ENCODE measurements at regions not wholly inside any gene's neighbourhood (a gene's known extent, or its start where the extent isn't known, plus 50 kb on each side); places are given as distances from the start of the nearest gene placed in this dataset.

DNA sequence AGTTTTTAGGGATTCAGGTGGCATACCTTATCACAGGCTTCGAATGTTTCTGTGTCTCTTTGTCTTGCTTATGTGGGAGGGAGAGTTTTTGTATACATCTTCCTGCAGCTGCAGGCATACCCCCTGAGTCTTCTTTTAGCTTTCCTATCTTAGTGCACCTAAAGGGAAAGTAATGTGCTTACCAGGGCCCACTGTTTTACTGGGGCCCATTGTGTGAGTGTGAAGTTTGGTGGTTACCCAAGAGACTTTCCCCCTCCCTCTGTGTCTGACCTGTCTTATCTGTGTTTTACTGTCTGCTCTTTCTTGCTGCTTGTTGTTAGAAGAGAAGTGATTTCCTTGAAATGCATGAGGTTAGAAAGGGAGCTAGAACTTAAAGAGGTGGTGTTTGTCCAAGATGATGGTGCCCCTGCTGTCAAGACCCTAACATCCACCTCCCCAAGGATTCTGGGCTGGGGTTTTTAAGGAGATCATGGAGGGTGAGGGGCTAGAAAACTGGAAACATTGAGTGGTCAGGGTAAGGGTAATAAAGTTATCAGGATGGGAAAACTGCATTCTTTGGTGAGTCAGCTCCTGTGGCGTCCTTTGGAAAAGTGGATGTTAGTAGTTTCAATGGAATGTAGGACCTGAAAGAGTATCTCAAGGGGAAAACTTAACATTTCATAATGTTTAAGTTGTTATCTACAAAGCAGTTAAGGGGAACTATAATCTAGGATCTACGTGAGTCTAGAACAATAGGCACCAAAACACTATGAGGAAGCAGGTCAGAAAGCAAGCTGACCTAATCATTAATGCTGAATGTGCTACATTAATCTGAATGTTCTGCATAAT is 583.5 kb upstream of the TUSC1 start:
- Mint-ChIP-seq H3K27me3 (no peaks in the 10 kb centered on the region), H3K4me1 (no peaks in the 10 kb centered on the region), H3K27ac (no peak overlapping the region), H3K36me3 (ENCODE audit: low read depth) (no peaks in the 10 kb centered on the region), H3K9me3 (peaks cover 7% of the 10 kb centered on the region), H3K4me3 (no peak overlapping the region)
- ATAC-seq (no peak), DNase-seq (no peak)

GRCh38 chr9:26260238-26260637 is 582.0 kb upstream of the TUSC1 start:
- Mint-ChIP-seq H3K27me3 (no peaks in the 10 kb centered on the region), H3K9me3 (peaks cover 7% of the 10 kb centered on the region), H3K36me3 (ENCODE audit: low read depth) (no peaks in the 10 kb centered on the region), H3K27ac (no peak overlapping the region), H3K4me1 (no peaks in the 10 kb centered on the region), H3K4me3 (no peak overlapping the region)
- no peak for ATAC-seq
- DNase-seq: no peak

DNA sequence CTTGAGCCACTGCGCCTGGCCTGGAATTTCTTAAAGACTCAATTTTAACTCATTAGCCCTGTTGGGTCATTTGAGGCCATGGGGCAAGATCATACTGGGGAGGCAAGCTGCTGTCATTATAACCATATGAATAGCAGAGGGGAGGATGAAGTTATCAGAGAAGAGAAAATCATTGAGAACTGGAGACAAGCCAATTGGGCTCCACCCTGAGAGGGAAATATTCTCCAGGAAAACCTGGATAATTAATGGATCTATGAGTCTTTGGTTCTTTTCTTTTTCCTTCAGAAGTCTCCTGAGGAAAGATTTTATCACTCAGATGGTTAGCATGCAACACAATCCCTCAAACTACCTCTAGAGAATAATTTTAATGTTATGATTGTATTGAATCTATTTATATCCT is 569.6 kb upstream of the TUSC1 start:
- no peak for ATAC-seq
- Mint-ChIP-seq H3K27ac (no peak overlapping the region), H3K4me1 (no peaks in the 10 kb centered on the region), H3K36me3 (ENCODE audit: low read depth) (no peaks in the 10 kb centered on the region), H3K27me3 (no peaks in the 10 kb centered on the region), H3K9me3 (peaks cover 16% of the 10 kb centered on the region), H3K4me3 (no peak overlapping the region)
- DNase-seq: no peak

DNA sequence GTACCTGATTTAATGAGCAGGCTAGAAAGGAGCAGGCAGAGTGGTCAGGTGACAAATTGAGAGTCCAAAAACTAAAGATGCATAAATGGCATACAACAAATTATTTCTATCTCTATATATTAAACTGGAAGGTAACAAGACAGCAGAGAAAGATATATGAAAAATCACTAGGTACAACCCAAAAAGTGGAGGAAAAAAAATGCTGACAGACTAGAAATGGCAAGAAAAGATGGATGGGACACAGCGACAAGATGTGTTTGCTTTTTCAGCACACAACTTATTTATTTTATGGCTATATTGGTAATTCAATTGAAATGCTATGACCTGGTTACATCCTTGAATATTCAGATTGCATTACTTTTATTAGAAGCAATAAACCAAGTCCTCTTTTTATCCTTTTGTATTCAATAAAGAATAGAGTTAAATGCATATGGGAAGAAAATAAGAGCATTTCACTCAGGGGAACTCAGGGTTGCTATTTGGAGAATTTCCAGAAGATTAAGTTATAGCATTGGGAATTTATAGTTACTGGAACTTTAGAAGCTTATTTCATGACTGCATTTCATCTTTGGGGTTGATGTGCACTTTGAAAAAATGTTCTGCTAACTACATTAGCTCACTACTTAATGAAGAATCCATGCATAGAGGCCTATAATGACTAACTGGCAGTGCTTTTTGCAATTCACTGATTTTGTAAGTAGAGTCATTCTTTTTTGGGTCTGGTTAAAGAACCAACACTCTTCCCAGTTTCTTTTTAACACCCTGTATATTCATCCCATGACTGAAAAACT is 566.6 kb upstream of the TUSC1 start:
- H3K9me3 Mint-ChIP-seq: peaks cover 19% of the 10 kb centered on the region
- H3K36me3 Mint-ChIP-seq (ENCODE audit: low read depth): no peaks in the 10 kb centered on the region
- H3K27ac Mint-ChIP-seq: no peak overlapping the region
- H3K4me1 Mint-ChIP-seq: no peaks in the 10 kb centered on the region
- H3K27me3 Mint-ChIP-seq: no peaks in the 10 kb centered on the region
- no peak overlapping the region for H3K4me3 Mint-ChIP-seq
- DNase-seq (no peak), ATAC-seq (no peak)

DNA sequence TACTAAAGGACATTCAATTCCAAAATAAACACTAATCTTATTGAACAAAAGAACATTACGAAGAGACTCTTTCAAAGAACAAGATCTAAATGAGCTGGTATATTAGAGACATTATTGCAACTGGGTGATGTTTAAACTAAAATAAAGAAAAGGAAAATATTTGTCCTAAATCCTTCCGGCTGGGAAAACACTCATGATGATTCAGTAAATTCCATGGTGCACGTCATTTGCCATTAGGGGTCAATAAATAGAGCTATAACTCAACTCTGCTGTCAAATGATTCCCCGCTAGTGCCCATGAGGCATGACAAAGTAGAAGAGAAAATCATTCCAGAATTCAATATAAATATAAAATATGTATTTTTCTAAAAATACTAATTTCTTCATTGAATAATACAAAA is 565.5 kb upstream of the TUSC1 start:
- no peak overlapping the region for H3K4me3 Mint-ChIP-seq
- no peaks in the 10 kb centered on the region for H3K36me3 Mint-ChIP-seq (ENCODE audit: low read depth)
- no peak for DNase-seq
- peaks cover 17% of the 10 kb centered on the region for H3K9me3 Mint-ChIP-seq
- no peaks in the 10 kb centered on the region for H3K4me1 Mint-ChIP-seq
- no peaks in the 10 kb centered on the region for H3K27me3 Mint-ChIP-seq
- ATAC-seq: no peak
- no peak overlapping the region for H3K27ac Mint-ChIP-seq

GRCh38 chr9:26243029-26243697 is 564.9 kb upstream of the TUSC1 start:
- H3K27me3 Mint-ChIP-seq: no peaks in the 10 kb centered on the region
- ATAC-seq (no peak), DNase-seq (no peak)
- no peak overlapping the region for H3K27ac Mint-ChIP-seq
- peaks cover 14% of the 10 kb centered on the region for H3K9me3 Mint-ChIP-seq
- no peak overlapping the region for H3K4me3 Mint-ChIP-seq
- H3K36me3 Mint-ChIP-seq (ENCODE audit: low read depth): no peaks in the 10 kb centered on the region
- no peaks in the 10 kb centered on the region for H3K4me1 Mint-ChIP-seq

GRCh38 chr9:26240020-26240419 is 561.8 kb upstream of the TUSC1 start:
- peaks cover 14% of the 10 kb centered on the region for H3K9me3 Mint-ChIP-seq
- no peaks in the 10 kb centered on the region for H3K27me3 Mint-ChIP-seq
- no peak overlapping the region for H3K4me3 Mint-ChIP-seq
- no peak overlapping the region for H3K27ac Mint-ChIP-seq
- ATAC-seq (no peak), DNase-seq (no peak)
- H3K4me1 Mint-ChIP-seq: no peaks in the 10 kb centered on the region
- H3K36me3 Mint-ChIP-seq (ENCODE audit: low read depth): no peaks in the 10 kb centered on the region

DNA sequence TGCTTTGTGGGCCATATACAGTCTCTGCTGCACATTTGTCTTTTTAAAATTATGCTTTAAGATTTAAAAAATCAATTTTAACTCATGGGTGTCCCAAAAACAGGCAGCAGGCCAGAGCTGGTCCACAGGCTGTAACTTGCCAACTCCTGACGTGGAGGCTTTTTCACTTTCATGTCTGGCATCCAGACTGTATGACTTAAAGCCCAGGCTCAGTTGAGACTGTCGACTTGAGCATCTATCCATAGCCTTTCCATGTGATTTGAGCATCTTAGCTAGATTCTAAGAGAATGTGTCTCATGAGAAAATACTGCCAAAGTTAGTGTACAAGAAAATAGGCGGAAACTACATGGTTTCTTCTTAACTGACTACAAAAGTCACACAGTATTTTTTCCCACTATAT is 559.0 kb upstream of the TUSC1 start:
- peaks cover 5% of the 10 kb centered on the region for H3K9me3 Mint-ChIP-seq
- H3K36me3 Mint-ChIP-seq (ENCODE audit: low read depth): no peaks in the 10 kb centered on the region
- H3K27me3 Mint-ChIP-seq: no peaks in the 10 kb centered on the region
- H3K4me3 Mint-ChIP-seq: no peak overlapping the region
- H3K4me1 Mint-ChIP-seq: no peaks in the 10 kb centered on the region
- DNase-seq (no peak), ATAC-seq (no peak)
- H3K27ac Mint-ChIP-seq: no peak overlapping the region

DNA sequence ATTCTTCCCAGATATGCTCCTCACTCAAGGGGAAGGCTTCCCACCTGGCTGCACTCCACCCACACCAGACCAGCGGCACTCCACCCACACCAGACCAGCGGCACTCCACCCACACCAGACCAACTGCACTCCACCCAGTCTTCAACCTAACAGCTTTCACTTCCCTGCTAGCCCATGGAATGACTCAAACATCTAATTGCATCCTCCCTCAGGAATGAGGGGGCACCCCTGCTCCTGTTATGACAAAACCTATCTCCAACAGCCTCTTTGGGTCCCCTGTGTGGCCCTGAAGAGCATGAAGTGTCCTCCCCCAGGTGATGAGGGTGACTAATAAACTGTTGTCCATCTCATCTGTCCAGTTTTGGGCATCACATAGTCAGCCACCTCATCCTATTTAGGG is 556.6 kb upstream of the TUSC1 start:
- no peaks in the 10 kb centered on the region for H3K4me1 Mint-ChIP-seq
- H3K4me3 Mint-ChIP-seq: no peak overlapping the region
- H3K27me3 Mint-ChIP-seq: no peaks in the 10 kb centered on the region
- no peak overlapping the region for H3K27ac Mint-ChIP-seq
- DNase-seq (no peak), ATAC-seq (no peak)
- no peaks in the 10 kb centered on the region for H3K36me3 Mint-ChIP-seq (ENCODE audit: low read depth)
- H3K9me3 Mint-ChIP-seq: peaks cover 5% of the 10 kb centered on the region

DNA sequence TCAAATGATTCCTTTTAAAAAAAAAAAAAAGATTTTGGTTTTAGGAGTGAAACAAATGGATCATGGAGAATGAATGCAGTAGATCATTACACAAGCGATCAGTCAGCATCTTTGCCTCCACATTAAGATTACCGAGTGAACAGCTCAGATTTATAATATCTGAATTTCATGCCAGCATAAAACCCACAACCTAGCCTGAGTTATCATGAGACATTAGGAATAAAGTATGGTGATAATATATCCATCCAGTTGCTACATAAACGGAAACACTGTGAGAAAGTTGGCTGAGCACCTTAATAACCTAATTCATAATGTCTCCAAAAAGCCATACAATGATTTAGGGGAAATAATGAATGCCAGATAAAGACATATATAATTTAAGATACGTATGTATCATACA is 553.1 kb upstream of the TUSC1 start:
- no peaks in the 10 kb centered on the region for H3K4me1 Mint-ChIP-seq
- no peak overlapping the region for H3K4me3 Mint-ChIP-seq
- no peak overlapping the region for H3K27ac Mint-ChIP-seq
- ATAC-seq: no peak
- DNase-seq: no peak
- peaks cover 9% of the 10 kb centered on the region for H3K9me3 Mint-ChIP-seq
- no peaks in the 10 kb centered on the region for H3K27me3 Mint-ChIP-seq
- no peaks in the 10 kb centered on the region for H3K36me3 Mint-ChIP-seq (ENCODE audit: low read depth)

DNA sequence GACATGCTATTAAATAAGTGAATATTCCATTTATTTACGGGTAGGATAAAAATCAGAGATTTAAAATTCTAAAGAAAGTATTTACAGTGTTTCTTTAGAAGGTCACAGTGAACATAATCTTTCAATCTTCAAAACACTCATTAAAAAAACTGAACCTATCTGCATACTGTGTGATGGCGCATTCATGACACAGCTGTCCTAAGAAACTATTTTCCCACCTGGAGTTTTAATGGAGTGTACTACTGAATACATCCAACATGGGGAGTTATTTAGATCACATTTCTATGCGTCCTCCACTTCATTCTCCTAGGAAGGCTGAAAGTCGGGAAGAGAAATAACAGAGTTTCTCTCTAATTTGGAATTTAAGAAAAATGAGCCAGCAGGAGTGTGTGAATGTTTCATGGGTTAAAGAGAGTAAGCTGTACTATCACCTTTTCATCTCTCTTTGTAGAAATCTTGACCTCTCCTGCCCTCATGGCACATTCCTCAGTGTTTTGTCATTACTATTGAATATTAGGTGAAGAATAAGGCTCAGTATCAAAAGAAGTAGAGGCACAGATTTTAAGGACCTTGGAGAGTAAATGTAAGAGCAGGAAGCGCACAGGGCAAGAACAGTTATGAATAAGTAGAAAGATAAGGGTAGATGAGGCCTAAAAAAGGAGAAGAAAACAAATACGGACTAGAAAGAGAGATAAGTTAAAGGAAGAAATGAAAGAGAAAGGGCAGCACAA is 551.2 kb upstream of the TUSC1 start:
- H3K4me1 Mint-ChIP-seq: no peaks in the 10 kb centered on the region
- no peak overlapping the region for H3K27ac Mint-ChIP-seq
- H3K4me3 Mint-ChIP-seq: no peak overlapping the region
- DNase-seq (no peak), ATAC-seq (no peak)
- no peaks in the 10 kb centered on the region for H3K27me3 Mint-ChIP-seq
- no peaks in the 10 kb centered on the region for H3K36me3 Mint-ChIP-seq (ENCODE audit: low read depth)
- peaks cover 4% of the 10 kb centered on the region for H3K9me3 Mint-ChIP-seq

GRCh38 chr9:26228273-26228672 is 550.0 kb upstream of the TUSC1 start:
- Mint-ChIP-seq H3K27ac (no peak overlapping the region), H3K4me3 (no peak overlapping the region), H3K4me1 (no peaks in the 10 kb centered on the region), H3K27me3 (no peaks in the 10 kb centered on the region), H3K36me3 (ENCODE audit: low read depth) (no peaks in the 10 kb centered on the region), H3K9me3 (peaks cover 4% of the 10 kb centered on the region)
- ATAC-seq (no peak), DNase-seq (no peak)

DNA sequence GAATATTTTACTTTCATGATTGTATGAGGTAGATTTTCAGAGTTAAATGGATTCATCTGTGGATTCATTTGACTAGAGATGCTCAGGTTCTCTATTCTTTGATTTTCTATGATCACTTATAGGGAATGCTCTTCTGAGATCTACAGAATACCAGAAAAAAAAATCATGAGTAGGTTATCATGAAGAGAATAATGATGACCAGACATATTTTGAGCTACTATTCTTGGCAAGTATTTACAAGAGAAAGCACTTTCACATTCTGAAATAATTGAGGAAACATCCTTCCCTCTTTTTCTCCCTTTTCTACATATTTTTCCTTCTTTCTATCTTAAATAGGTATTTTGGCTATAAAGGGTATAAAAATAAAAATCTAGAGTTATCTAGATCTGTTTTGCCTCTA is 543.0 kb upstream of the TUSC1 start:
- Mint-ChIP-seq H3K4me1 (no peaks in the 10 kb centered on the region), H3K27me3 (no peaks in the 10 kb centered on the region), H3K9me3 (peaks cover 16% of the 10 kb centered on the region), H3K4me3 (no peak overlapping the region), H3K27ac (no peak overlapping the region), H3K36me3 (ENCODE audit: low read depth) (no peaks in the 10 kb centered on the region)
- ATAC-seq: no peak
- no peak for DNase-seq

DNA sequence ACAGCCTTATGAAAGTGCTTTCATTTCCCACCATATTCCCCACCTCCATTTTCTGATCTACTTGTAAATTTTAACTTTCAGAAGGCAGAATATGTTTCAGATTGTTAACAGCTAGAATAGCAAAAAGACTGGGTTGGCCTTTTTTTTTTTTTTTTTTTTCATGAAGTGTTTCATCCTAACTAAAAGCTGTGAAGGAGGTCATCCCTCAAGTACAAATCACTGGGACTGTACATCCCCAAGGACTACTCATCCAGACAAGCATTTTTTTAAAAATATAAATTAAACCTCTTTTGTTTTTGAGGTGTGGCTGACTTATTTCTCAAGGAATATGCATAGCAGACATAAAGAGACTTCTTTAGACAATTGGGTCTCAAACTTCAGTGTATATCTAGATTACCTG is 542.1 kb upstream of the TUSC1 start:
- Mint-ChIP-seq H3K27ac (no peak overlapping the region), H3K36me3 (ENCODE audit: low read depth) (no peaks in the 10 kb centered on the region), H3K9me3 (peaks cover 17% of the 10 kb centered on the region), H3K27me3 (no peaks in the 10 kb centered on the region), H3K4me1 (no peaks in the 10 kb centered on the region), H3K4me3 (no peak overlapping the region)
- DNase-seq (no peak), ATAC-seq (no peak)
